H1 (cell line): ENCODE measurements at regions not wholly inside any gene's neighbourhood (a gene's known extent, or its start where the extent isn't known, plus 50 kb on each side); places are given as distances from the start of the nearest gene placed in this dataset.

ENCODE experiments used
- CTCF ChIA-PET: fragments of 300-600 bp; sonication (Branson Sonifier 250); formaldehyde crosslinking; loops from one replicate; lab custom pipeline; 2021; ENCODE audit not compliant: partially characterized antibody; lab: Charles Lee
- POLR2A ChIA-PET: fragments of 300-600 bp; sonication (Branson Sonifier 250); formaldehyde crosslinking; loops from one replicate; lab custom pipeline; 2021; ENCODE audit warnings: inconsistent platforms; ENCODE audit not compliant: partially characterized antibody; lab: Charles Lee
- DNase-seq, 2 experiments: peaks; one replicate each; pipeline versions ENCODE4 v3.0.0 to v3.0.0-alpha.2; 2010 to 2022; ENCODE audit warnings: low spot score in 2 of 2, low read depth in 1 of 2, mixed read lengths in 1 of 2
- FAIRE-seq: peaks from 2 replicates; lab custom pipeline; 2011; peaks lifted over from hg19 to GRCh38; lab: Jason Lieb, UNC
- H2AFZ ChIP-seq: 2 replicates; pipeline ENCODE4 v1.8.1; 2012; ENCODE audit warnings: low read length, inconsistent platforms
- H2AK5ac ChIP-seq: 2 replicates; pipeline ENCODE4 v1.6.1; 2013; ENCODE audit warnings: low read depth, low read length
- H2BK120ac ChIP-seq: replicated peaks from 2 replicates; pipeline ENCODE3; 2013; ENCODE audit warnings: low read depth, low read length, inconsistent platforms
- H2BK12ac ChIP-seq: 2 replicates; pipeline ENCODE4 v1.6.1; 2013; ENCODE audit warnings: low read depth, low read length
- H2BK15ac ChIP-seq: 2 replicates; pipeline ENCODE4 v1.6.1; 2013; ENCODE audit warnings: low read length
- H2BK20ac ChIP-seq: 2 replicates; pipeline ENCODE4 v1.6.1; 2013; ENCODE audit warnings: low read length
- H2BK5ac ChIP-seq: 2 replicates; pipeline ENCODE4 v1.6.1; 2013; ENCODE audit warnings: low read depth, low read length
- H3K14ac ChIP-seq: 2 replicates; pipeline ENCODE4 v1.6.1; 2013; ENCODE audit warnings: inconsistent platforms; ENCODE audit not compliant: insufficient read length
- H3K18ac ChIP-seq: 2 replicates; pipeline ENCODE4 v1.6.1; 2013; ENCODE audit warnings: low read length; ENCODE audit errors: extremely low read depth
- H3K23ac ChIP-seq: 2 replicates; pipeline ENCODE4 v1.6.1; 2013; ENCODE audit warnings: inconsistent platforms; ENCODE audit not compliant: insufficient read length
- H3K23me2 ChIP-seq: 2 replicates; pipeline ENCODE4 v1.6.1; 2013; ENCODE audit warnings: low read depth, low read length
- H3K27ac ChIP-seq: 2 replicates; pipeline ENCODE4 v1.6.1; 2011; ENCODE audit warnings: low read depth, low read length, inconsistent platforms
- H3K27me3 ChIP-seq, 4 experiments: replicated peaks in 1 of 4; 1 replicate in 1 of 4; 2 replicates in 3 of 4; pipeline versions ENCODE4 v1.6.1 to v1.8.1; 2011 to 2013; ENCODE audit warnings: low read length in 3 of 4, mild to moderate bottlenecking in 3 of 4, inconsistent platforms in 2 of 4, mixed read lengths in 2 of 4, moderate library complexity in 1 of 4; ENCODE audit not compliant: control insufficient read depth in 3 of 4, insufficient read depth in 3 of 4; ENCODE audit errors: extremely low read depth in 1 of 4
- H3K36me3 ChIP-seq, 4 experiments: 2 replicates each; pipeline versions ENCODE4 v1.6.1 to v1.8.1; 2011 to 2013; ENCODE audit warnings: mild to moderate bottlenecking in 4 of 4, low read length in 3 of 4, moderate library complexity in 2 of 4, control low read depth in 1 of 4, inconsistent platforms in 1 of 4; ENCODE audit not compliant: insufficient read depth in 4 of 4, control insufficient read depth in 2 of 4
- H3K4ac ChIP-seq: replicated peaks from 2 replicates; pipeline ENCODE3; 2013; ENCODE audit warnings: low read length, low read depth, mixed read lengths, inconsistent platforms; ENCODE audit not compliant: insufficient read length
- H3K4me1 ChIP-seq, 4 experiments: replicated peaks in 1 of 4; 1 replicate in 1 of 4; 2 replicates in 3 of 4; pipeline versions ENCODE4 v1.6.1 to v1.8.1; 2011 to 2013; ENCODE audit warnings: low read length in 3 of 4, inconsistent platforms in 2 of 4, mixed read lengths in 1 of 4; ENCODE audit not compliant: insufficient read depth in 4 of 4, control insufficient read depth in 3 of 4
- H3K4me2 ChIP-seq, 2 experiments: 2 replicates each; pipeline versions ENCODE4 v1.6.1 to v1.8.1; 2011 to 2013; ENCODE audit warnings: low read depth in 2 of 2, low read length in 2 of 2, control low read depth in 1 of 2, inconsistent platforms in 1 of 2, mild to moderate bottlenecking in 1 of 2; ENCODE audit not compliant: insufficient read depth in 1 of 2
- H3K4me3 ChIP-seq, 4 experiments: fragments of 200-600, 300-600 bp in 1 of 4; sonication (generic), shearing (Covaris generic), sonication (Bioruptor Twin) in 1 of 4; 2 replicates each; pipeline versions ENCODE4 v1.5.1 to v1.8.1; 2011 to 2016; ENCODE audit warnings: low read length in 4 of 4, low read depth in 3 of 4, control low read depth in 2 of 4, inconsistent platforms in 2 of 4, mild to moderate bottlenecking in 2 of 4, mixed read lengths in 1 of 4, moderate library complexity in 1 of 4; ENCODE audit not compliant: insufficient read depth in 2 of 4; ENCODE audit errors: extremely low read depth in 1 of 4
- H3K56ac ChIP-seq: replicated peaks from 2 replicates; pipeline ENCODE3; 2013; ENCODE audit warnings: low read depth, mild to moderate bottlenecking, mixed read lengths, low read length, inconsistent platforms; ENCODE audit not compliant: insufficient read length
- H3K79me1 ChIP-seq: 2 replicates; pipeline ENCODE4 v1.6.1; 2013; ENCODE audit warnings: low read depth, low read length, control low read depth
- H3K79me2 ChIP-seq, 2 experiments: 2 replicates each; pipeline versions ENCODE4 v1.6.1 to v1.8.1; 2012 to 2013; ENCODE audit warnings: low read length in 2 of 2, mild to moderate bottlenecking in 2 of 2, inconsistent platforms in 1 of 2; ENCODE audit not compliant: insufficient read depth in 2 of 2, control insufficient read depth in 1 of 2
- H3K9ac ChIP-seq, 4 experiments: replicated peaks in 1 of 4; 1 replicate in 1 of 4; 2 replicates in 3 of 4; pipeline versions ENCODE4 v1.6.1 to v1.8.1; 2011 to 2013; ENCODE audit warnings: low read depth in 3 of 4, low read length in 3 of 4, control low read depth in 2 of 4, mild to moderate bottlenecking in 2 of 4, moderate library complexity in 2 of 4, inconsistent platforms in 1 of 4; ENCODE audit errors: extremely low read depth in 1 of 4
- H3K9me3 ChIP-seq, 2 experiments: 2 replicates each; pipeline versions ENCODE4 v1.6.1 to v1.8.1; 2012 to 2013; ENCODE audit warnings: mild to moderate bottlenecking in 2 of 2, moderate library complexity in 2 of 2, control low read depth in 1 of 2, inconsistent platforms in 1 of 2, low read depth in 1 of 2, low read length in 1 of 2, mixed read lengths in 1 of 2; ENCODE audit not compliant: insufficient read depth in 2 of 2
- H4K20me1 ChIP-seq, 2 experiments: replicated peaks in 1 of 2; 2 replicates each; pipeline versions ENCODE3 to v1.8.1; 2011 to 2013; ENCODE audit warnings: inconsistent platforms in 2 of 2, low read length in 2 of 2, mild to moderate bottlenecking in 1 of 2; ENCODE audit not compliant: insufficient read depth in 2 of 2, control insufficient read depth in 1 of 2
- H4K5ac ChIP-seq: 2 replicates; pipeline ENCODE4 v1.6.1; 2013; ENCODE audit warnings: low read length, low read depth, mixed read lengths, inconsistent platforms; ENCODE audit not compliant: insufficient read length
- H4K8ac ChIP-seq: 2 replicates; pipeline ENCODE4 v1.8.0; 2013; ENCODE audit warnings: mild to moderate bottlenecking, moderate library complexity, low read length, inconsistent platforms; ENCODE audit not compliant: insufficient read depth; ENCODE audit errors: extremely low read depth
- H4K91ac ChIP-seq: replicated peaks from 2 replicates; pipeline ENCODE3; 2013; ENCODE audit warnings: low read length, mixed read lengths, inconsistent platforms; ENCODE audit not compliant: insufficient read length
- BCL11A ChIP-seq, 2 experiments: IDR thresholded peaks; one replicate each; pipeline ENCODE4 v1.6.1; 2011; ENCODE audit warnings: low read depth in 2 of 2, low read length in 2 of 2, mild to moderate bottlenecking in 2 of 2
- CHD1 ChIP-seq: IDR thresholded peaks from 2 replicates; pipeline ENCODE4 v1.6.1; 2012; ENCODE audit warnings: low read depth, low read length, improper control_type of control experiment
- KDM4A ChIP-seq: IDR thresholded peaks from one replicate; pipeline ENCODE4 v1.7.1; 2012; ENCODE audit warnings: low read depth, mild to moderate bottlenecking, moderate library complexity, low read length, inconsistent platforms; ENCODE audit not compliant: severe bottlenecking
- SIRT6 ChIP-seq: IDR thresholded peaks from one replicate; pipeline ENCODE4 v1.7.1; 2012; ENCODE audit warnings: low read length, inconsistent platforms
- SP1 ChIP-seq: IDR thresholded peaks from 2 replicates; pipeline ENCODE4 v1.6.1; 2011; ENCODE audit warnings: low read depth, low read length
- SP4 ChIP-seq: IDR thresholded peaks from 2 replicates; pipeline ENCODE4 v1.6.1; 2012; ENCODE audit warnings: low read length, inconsistent platforms
- SUZ12 ChIP-seq: fragments of 200-600 bp; sonication (generic); IDR thresholded peaks from 2 replicates; pipeline ENCODE4 v1.6.1; 2012; ENCODE audit warnings: mild to moderate bottlenecking, inconsistent platforms, low read length, moderate library complexity, mixed read lengths
- TBP ChIP-seq: IDR thresholded peaks from 2 replicates; pipeline ENCODE4 v1.6.1; 2011; ENCODE audit warnings: low read depth, low read length, improper control_type of control experiment
- WGBS, 2 experiments: shearing (Covaris generic) in 1 of 2; methylation state at CpG; one replicate each; pipeline versions ENCODE4 v1.1.6 to v1.1.7; 2013 to 2015; ENCODE audit warnings: low lambda C conversion rate in 2 of 2, mixed read lengths in 2 of 2, inconsistent platforms in 1 of 2, low coverage in 1 of 2, missing lambda C conversion rate in 1 of 2; ENCODE audit not compliant: insufficient replicate concordance in 2 of 2, insufficient coverage in 1 of 2, insufficient read length in 1 of 2; ENCODE audit errors: extremely low coverage in 1 of 2, missing lambda C conversion rate in 1 of 2; 5-methylcytosine and 5-hydroxymethylcytosine counted together
- TF ChIP-seq, protein P1 (sequence below): IDR thresholded peaks from 2 replicates; pipeline ENCODE4 v1.6.1; 2012; ENCODE audit warnings: low read length, inconsistent platforms
- TF ChIP-seq, protein P2 (sequence below): IDR thresholded peaks from 2 replicates; pipeline ENCODE4 v1.6.1; 2011; ENCODE audit warnings: low read length, improper control_type of control experiment
- TF ChIP-seq, protein P3 (sequence below): IDR thresholded peaks from 2 replicates; pipeline ENCODE4 v1.6.1; 2012; ENCODE audit warnings: inconsistent platforms

DNA sequence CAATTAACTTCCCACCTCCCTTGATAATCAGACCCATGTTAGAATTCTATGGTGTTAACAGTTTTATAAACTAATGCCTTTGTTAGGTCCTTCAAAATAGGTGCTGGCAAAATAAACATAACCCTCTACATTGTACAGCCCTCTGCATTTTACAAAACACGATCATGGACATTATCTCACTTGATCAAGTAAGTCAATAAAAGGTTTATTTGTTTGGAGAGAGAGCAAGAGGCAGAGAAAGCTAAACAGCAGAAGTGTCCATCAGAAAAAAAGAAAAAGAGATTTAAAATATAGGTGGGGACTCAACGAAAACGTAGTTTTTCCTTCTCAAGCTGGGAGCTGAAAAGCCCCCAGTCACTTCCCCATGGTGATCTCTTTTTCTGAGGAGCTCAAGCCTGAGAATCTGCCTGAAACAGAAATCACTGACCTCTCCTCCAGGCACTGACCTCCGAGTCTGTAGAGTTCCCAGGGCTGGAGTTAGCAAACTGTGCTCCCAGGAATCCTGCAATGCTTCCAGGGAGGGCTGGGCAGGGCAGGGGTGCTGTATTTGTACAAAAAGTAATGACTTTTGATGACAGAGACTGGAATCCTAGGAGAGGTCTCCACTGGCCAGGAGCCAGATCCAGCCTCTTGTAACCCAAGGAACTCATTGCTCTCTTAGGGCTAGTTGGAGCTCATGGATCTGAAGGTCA, 137.8 kb upstream of the KLHL29 start:
- Histone ChIP-seq H3K4ac (no peak overlapping the region), H3K27me3 (no peaks in the 10 kb centered on the region), H2BK15ac (no peak overlapping the region), H3K79me2 (no peaks in the 10 kb centered on the region), H2AK5ac (no peak overlapping the region), H2BK5ac (no peak overlapping the region), H3K27ac (no peak overlapping the region), H3K23me2 (no peaks in the 10 kb centered on the region), H3K14ac (no peak overlapping the region), H4K5ac (no peak overlapping the region), H4K20me1 (no peaks in the 10 kb centered on the region), H4K8ac (no peak overlapping the region), H3K9ac (no peak overlapping the region), H3K4me2 (no peak overlapping the region), H2BK20ac (no peak overlapping the region), H3K18ac (no peak overlapping the region), H2AFZ (no peak overlapping the region), H3K56ac (no peak overlapping the region), H4K91ac (no peak overlapping the region), H3K23ac (no peak overlapping the region), H3K36me3 (no peaks in the 10 kb centered on the region), H2BK120ac (no peak overlapping the region), H3K79me1 (no peaks in the 10 kb centered on the region), H3K4me3 (no peak overlapping the region), H2BK12ac (no peak overlapping the region), H3K4me1 (no peaks in the 10 kb centered on the region), H3K9me3 (no peaks in the 10 kb centered on the region)
- no peak for FAIRE-seq
- POLR2A ChIA-PET = no interaction called here
- WGBS, 2 experiments = 92% methylated on average over 4 of the region's 4 CpGs; no CpG with 5 or more reads in 1 of the 2 experiments
- CTCF ChIA-PET = interaction anchor here (0.6 to 0.7 kb wide), 3 partner anchors 13 to 66 kb away, joined by 3 to 5 read pairs (median 3); no protein-coding TSS in a partner anchor
- no peak for DNase-seq
- TF ChIP-seq, protein P1, sequence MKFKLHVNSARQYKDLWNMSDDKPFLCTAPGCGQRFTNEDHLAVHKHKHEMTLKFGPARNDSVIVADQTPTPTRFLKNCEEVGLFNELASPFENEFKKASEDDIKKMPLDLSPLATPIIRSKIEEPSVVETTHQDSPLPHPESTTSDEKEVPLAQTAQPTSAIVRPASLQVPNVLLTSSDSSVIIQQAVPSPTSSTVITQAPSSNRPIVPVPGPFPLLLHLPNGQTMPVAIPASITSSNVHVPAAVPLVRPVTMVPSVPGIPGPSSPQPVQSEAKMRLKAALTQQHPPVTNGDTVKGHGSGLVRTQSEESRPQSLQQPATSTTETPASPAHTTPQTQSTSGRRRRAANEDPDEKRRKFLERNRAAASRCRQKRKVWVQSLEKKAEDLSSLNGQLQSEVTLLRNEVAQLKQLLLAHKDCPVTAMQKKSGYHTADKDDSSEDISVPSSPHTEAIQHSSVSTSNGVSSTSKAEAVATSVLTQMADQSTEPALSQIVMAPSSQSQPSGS = no peak
- TF ChIP-seq SIRT6 = no peak
- TF ChIP-seq, protein P2, sequence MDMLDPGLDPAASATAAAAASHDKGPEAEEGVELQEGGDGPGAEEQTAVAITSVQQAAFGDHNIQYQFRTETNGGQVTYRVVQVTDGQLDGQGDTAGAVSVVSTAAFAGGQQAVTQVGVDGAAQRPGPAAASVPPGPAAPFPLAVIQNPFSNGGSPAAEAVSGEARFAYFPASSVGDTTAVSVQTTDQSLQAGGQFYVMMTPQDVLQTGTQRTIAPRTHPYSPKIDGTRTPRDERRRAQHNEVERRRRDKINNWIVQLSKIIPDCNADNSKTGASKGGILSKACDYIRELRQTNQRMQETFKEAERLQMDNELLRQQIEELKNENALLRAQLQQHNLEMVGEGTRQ = no peak
- no peak for TF ChIP-seq KDM4A
- no peak for TF ChIP-seq TBP
- no peak for TF ChIP-seq SP1
- TF ChIP-seq SUZ12 = no peak
- TF ChIP-seq, protein P3, sequence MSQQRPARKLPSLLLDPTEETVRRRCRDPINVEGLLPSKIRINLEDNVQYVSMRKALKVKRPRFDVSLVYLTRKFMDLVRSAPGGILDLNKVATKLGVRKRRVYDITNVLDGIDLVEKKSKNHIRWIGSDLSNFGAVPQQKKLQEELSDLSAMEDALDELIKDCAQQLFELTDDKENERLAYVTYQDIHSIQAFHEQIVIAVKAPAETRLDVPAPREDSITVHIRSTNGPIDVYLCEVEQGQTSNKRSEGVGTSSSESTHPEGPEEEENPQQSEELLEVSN = no peak
- no peak for TF ChIP-seq SP4
- no peak for TF ChIP-seq BCL11A (IDR thresholded peaks at IDR 0.05; ENCODE audit: low read depth in 2 of 2, low read length in 2 of 2)
- no peak for TF ChIP-seq CHD1
